Subcutaneous abdominal adipose tissue (tissue), 5 donors: ENCODE measurements at regions not wholly inside any gene's neighbourhood (a gene's known extent, or its start where the extent isn't known, plus 50 kb on each side); places are given as distances from the start of the nearest gene placed in this dataset.
A peak's percentile ranks its signal among the peaks of the same experiment; 100 is the strongest.

Experiments used
- H3K27ac ChIP-seq: one replicate; pipeline ENCODE4 v1.7.0; 2013; ENCODE audit warnings: low read depth, mild to moderate bottlenecking, inconsistent platforms, low read length, moderate library complexity
- H3K27me3 ChIP-seq, 5 donors: one replicate each; pipeline ENCODE4 v1.7.0; 2013; ENCODE audit warnings: low read length in 5 of 5, inconsistent platforms in 1 of 5; ENCODE audit not compliant: control insufficient read depth in 5 of 5, insufficient read depth in 4 of 5
- H3K36me3 ChIP-seq, 5 donors: one replicate each; pipeline ENCODE4 v1.7.0; 2013; ENCODE audit warnings: low read length in 5 of 5; ENCODE audit not compliant: control insufficient read depth in 5 of 5, insufficient read depth in 5 of 5
- H3K4me1 ChIP-seq, 5 donors: one replicate each; pipeline ENCODE4 v1.7.0; 2013; ENCODE audit warnings: low read length in 5 of 5, mild to moderate bottlenecking in 3 of 5, moderate library complexity in 1 of 5; ENCODE audit not compliant: control insufficient read depth in 5 of 5, insufficient read depth in 5 of 5
- H3K4me3 ChIP-seq, 5 donors: one replicate each; pipeline ENCODE4 v1.7.0; 2013; ENCODE audit warnings: low read length in 5 of 5, low read depth in 1 of 5
- H3K9ac ChIP-seq, 5 donors: one replicate each; pipeline ENCODE4 v1.7.0; 2013; ENCODE audit warnings: low read length in 5 of 5, mild to moderate bottlenecking in 4 of 5, moderate library complexity in 3 of 5
- H3K9me3 ChIP-seq, 5 donors: one replicate each; pipeline ENCODE4 v1.7.0; 2013; ENCODE audit warnings: low read length in 5 of 5; ENCODE audit not compliant: control insufficient read depth in 5 of 5
- donor health status: healthy.
- donor health status: healthy.
- donor health status: healthy.
- donor health status: healthy.
- donor health status: healthy.

DNA sequence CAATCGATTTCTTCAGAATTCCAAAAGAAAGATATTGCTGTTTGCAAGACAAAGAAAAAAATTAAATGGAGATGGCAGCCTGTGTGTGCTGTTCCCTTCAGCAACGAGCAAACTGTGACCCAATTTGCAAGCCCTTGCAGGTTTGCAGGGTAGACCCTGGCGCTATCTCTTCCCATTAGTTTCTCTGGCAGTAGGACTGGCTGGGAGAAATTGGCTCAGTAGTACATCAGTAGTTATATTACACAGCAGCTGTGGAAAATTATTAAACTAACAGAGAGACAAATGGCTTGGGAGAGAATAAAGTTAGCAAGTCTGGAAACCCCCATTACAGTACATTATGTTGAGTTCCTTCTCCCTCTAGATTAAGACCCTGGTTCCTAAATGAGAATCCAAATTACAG is 116.4 kb upstream of the ITGB1 start:
- no peaks in the 10 kb centered on the region for H3K9me3 ChIP-seq
- no peaks in the 10 kb centered on the region for H3K27me3 ChIP-seq
- H3K4me1 ChIP-seq = peaks cover 2 to 16% (median 9%) of the 10 kb centered on the region in 5 donors
- peak overlapping the region in 3 of 5 donors; percentile 0 to 56 (median 11) for H3K4me3 ChIP-seq
- H3K9ac ChIP-seq = no peak overlapping the region
- H3K36me3 ChIP-seq = no peaks in the 10 kb centered on the region
- peak overlapping the region; percentile 60 for H3K27ac ChIP-seq

GRCh38 chr10:33073641-33074415 is 115.8 kb upstream of the ITGB1 start:
- Histone ChIP-seq H3K36me3 (no peaks in the 10 kb centered on the region), H3K4me1 (peaks cover 2 to 16% (median 9%) of the 10 kb centered on the region in 5 donors), H3K27ac (peak overlapping the region; percentile 60), H3K4me3 (peak overlapping the region in 3 of 5 donors; percentile 0 to 56 (median 11)), H3K27me3 (no peaks in the 10 kb centered on the region), H3K9ac (peak overlapping the region in 1 of 5 donors; percentile 84), H3K9me3 (no peaks in the 10 kb centered on the region)

GRCh38 chr10:33071857-33072256 is 113.8 kb upstream of the ITGB1 start:
- Histone ChIP-seq H3K27ac (no peak overlapping the region), H3K4me3 (no peak overlapping the region), H3K4me1 (peaks cover 2 to 18% (median 9%) of the 10 kb centered on the region in 5 donors), H3K36me3 (no peaks in the 10 kb centered on the region), H3K9me3 (no peaks in the 10 kb centered on the region), H3K9ac (no peak overlapping the region), H3K27me3 (no peaks in the 10 kb centered on the region)

- H3K9ac ChIP-seq = no peak overlapping the region
- peaks cover 2 to 26% (median 9%) of the 10 kb centered on the region in 5 donors for H3K4me1 ChIP-seq
- H3K4me3 ChIP-seq = no peak overlapping the region
- no peaks in the 10 kb centered on the region for H3K36me3 ChIP-seq
- no peaks in the 10 kb centered on the region for H3K9me3 ChIP-seq
- H3K27me3 ChIP-seq = no peaks in the 10 kb centered on the region
- H3K27ac ChIP-seq = no peak overlapping the region
Observed at GRCh38 chr10:33070101-33070500, 112.1 kb upstream of the ITGB1 start.

GRCh38 chr10:33067917-33068316 is 109.9 kb upstream of the ITGB1 start:
- no peaks in the 10 kb centered on the region for H3K27me3 ChIP-seq
- H3K36me3 ChIP-seq = no peaks in the 10 kb centered on the region
- no peaks in the 10 kb centered on the region for H3K9me3 ChIP-seq
- H3K4me3 ChIP-seq = no peak overlapping the region
- no peak overlapping the region for H3K27ac ChIP-seq
- no peak overlapping the region for H3K9ac ChIP-seq
- peaks cover 0 to 16% (median 0%) of the 10 kb centered on the region in 5 donors for H3K4me1 ChIP-seq

GRCh38 chr10:33067481-33067880 is 109.5 kb upstream of the ITGB1 start:
- H3K27ac ChIP-seq = no peak overlapping the region
- no peaks in the 10 kb centered on the region for H3K9me3 ChIP-seq
- no peak overlapping the region for H3K4me3 ChIP-seq
- H3K4me1 ChIP-seq = peaks cover 0 to 16% (median 0%) of the 10 kb centered on the region in 5 donors
- H3K9ac ChIP-seq = no peak overlapping the region
- H3K36me3 ChIP-seq = no peaks in the 10 kb centered on the region
- H3K27me3 ChIP-seq = no peaks in the 10 kb centered on the region

GRCh38 chr10:33066558-33067236 is 108.7 kb upstream of the ITGB1 start:
- no peaks in the 10 kb centered on the region for H3K27me3 ChIP-seq
- no peaks in the 10 kb centered on the region for H3K36me3 ChIP-seq
- no peak overlapping the region for H3K4me3 ChIP-seq
- H3K9ac ChIP-seq = no peak overlapping the region
- H3K4me1 ChIP-seq = peaks cover 0 to 16% (median 0%) of the 10 kb centered on the region in 5 donors
- H3K9me3 ChIP-seq = no peaks in the 10 kb centered on the region
- no peak overlapping the region for H3K27ac ChIP-seq

- peaks cover 0 to 16% (median 0%) of the 10 kb centered on the region in 5 donors for H3K4me1 ChIP-seq
- no peaks in the 10 kb centered on the region for H3K36me3 ChIP-seq
- H3K9ac ChIP-seq = no peak overlapping the region
- H3K4me3 ChIP-seq = no peak overlapping the region
- no peak overlapping the region for H3K27ac ChIP-seq
- no peaks in the 10 kb centered on the region for H3K9me3 ChIP-seq
- no peaks in the 10 kb centered on the region for H3K27me3 ChIP-seq
Observed at GRCh38 chr10:33065111-33065510, 107.1 kb upstream of the ITGB1 start.

DNA sequence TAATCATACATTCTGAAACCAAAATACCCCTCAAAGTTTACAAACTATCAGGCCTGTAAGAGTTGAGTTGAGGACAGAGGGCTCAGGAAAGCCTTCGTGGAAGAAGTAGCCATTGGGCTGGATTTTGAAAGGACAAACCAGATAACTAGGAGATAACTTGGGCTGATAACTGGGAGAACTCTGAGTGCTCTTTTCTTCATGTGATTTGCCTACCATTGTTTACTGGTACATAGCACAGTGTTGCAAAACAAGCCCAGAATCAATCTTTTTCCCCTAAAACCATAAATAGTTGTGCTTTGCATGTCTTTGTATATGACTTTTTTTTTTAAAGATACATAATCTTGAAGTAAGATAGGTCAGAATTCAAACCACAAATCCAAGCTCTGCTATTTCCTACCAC is 106.7 kb upstream of the ITGB1 start:
- H3K4me1 ChIP-seq = peaks cover 0 to 16% (median 0%) of the 10 kb centered on the region in 5 donors
- no peaks in the 10 kb centered on the region for H3K9me3 ChIP-seq
- H3K27me3 ChIP-seq = no peaks in the 10 kb centered on the region
- H3K9ac ChIP-seq = no peak overlapping the region
- no peak overlapping the region for H3K27ac ChIP-seq
- H3K36me3 ChIP-seq = no peaks in the 10 kb centered on the region
- no peak overlapping the region for H3K4me3 ChIP-seq

- H3K27ac ChIP-seq = no peak overlapping the region
- peaks cover 0 to 9% (median 4%) of the 10 kb centered on the region in 5 donors for H3K4me1 ChIP-seq
Observed at GRCh38 chr10:33057620-33058019, 99.6 kb upstream of the ITGB1 start.

More at GRCh38 chr10:33057620-33058019, 99.6 kb upstream of the ITGB1 start:
- H3K27me3 ChIP-seq = no peaks in the 10 kb centered on the region
- H3K9me3 ChIP-seq = no peaks in the 10 kb centered on the region
- H3K4me3 ChIP-seq = no peak overlapping the region
- H3K36me3 ChIP-seq = no peaks in the 10 kb centered on the region
- no peak overlapping the region for H3K9ac ChIP-seq
